ENCODE measurements at regions not wholly inside any gene's neighbourhood (a gene's known extent, or its start where the extent isn't known, plus 50 kb on each side); places are given as distances from the start of the nearest gene placed in this dataset.

- ATAC-seq (no peak), DNase-seq (ENCODE audit: low read depth, low spot score) (no peak)
- H3K4me1 ChIP-seq (ENCODE audit: control insufficient read depth in 1 of 2, insufficient read depth in 2 of 2, low read length in 2 of 2): no peaks in the 10 kb centered on the region
- no peak overlapping the region for H2AFZ ChIP-seq (ENCODE audit: low read depth, low read length, poor library complexity, severe bottlenecking)
- POLR2A ChIA-PET: no interaction called here
- TF ChIP-seq SIN3A (IDR thresholded peaks at IDR 0.05; ENCODE audit: low read depth) (no peak), ZFX (IDR thresholded peaks at IDR 0.05) (no peak), CTCF (IDR thresholded peaks at IDR 0.05 in 2 of 3, conservative IDR thresholded peaks at IDR 0.05 in 1 of 3; ENCODE audit: borderline replicate concordance in 1 of 3, insufficient read depth in 1 of 3, low read depth in 2 of 3, low read length in 2 of 3) (no peak), CEBPB (IDR thresholded peaks at IDR 0.05; ENCODE audit: low read depth) (no peak), EZH2 (IDR thresholded peaks at IDR 0.05) (no peak)
- BruUV-seq (replicated peaks): no TSS peak
- RAD21 ChIA-PET (ENCODE audit: low non-redundant PET in 1 of 2, low total read pairs in 2 of 2, uncharacterized antibody in 2 of 2, unreplicated experiment in 2 of 2): no interaction called here
- no peak overlapping the region for H3K9ac ChIP-seq (ENCODE audit: low read length)
- peaks cover 5 to 6% of the 10 kb centered on the region in 2 experiments; a peak in 2 of 4 replicates for H3K9me3 ChIP-seq (ENCODE audit: control insufficient read depth in 1 of 2, insufficient read depth in 1 of 2, low read depth in 1 of 2, low read length in 2 of 2)
- no peaks in the 10 kb centered on the region for H4K20me1 ChIP-seq (ENCODE audit: insufficient read depth)
- intact Hi-C loops (cut with micrococcal nuclease): no loop called here
- CTCF ChIA-PET: no interaction called here
- H3K9me2 ChIP-seq (ENCODE audit: insufficient read depth): no peaks in the 10 kb centered on the region
- H3K79me2 ChIP-seq (ENCODE audit: insufficient read depth, low read length): no peaks in the 10 kb centered on the region
- H3K36me3 ChIP-seq (ENCODE audit: control insufficient read depth in 1 of 2, insufficient read depth in 2 of 2, low read length in 2 of 2): no peaks in the 10 kb centered on the region
- no peak overlapping the region for H3K4me3 ChIP-seq (replicated peaks in 1 of 2; ENCODE audit: low read depth in 1 of 2, low read length in 2 of 2)
- H3K27me3 ChIP-seq (ENCODE audit: insufficient read depth, low read length): no peaks in the 10 kb centered on the region
- no peak overlapping the region for H3K4me2 ChIP-seq (ENCODE audit: low read length)
- H3K27ac ChIP-seq (ENCODE audit: low read depth, low read length): no peak overlapping the region
Observed at GRCh38 chr2:116749994-116750393, 1064.5 kb upstream of the DDX18 start.

GRCh38 chr2:116754381-116755101 is 1060.0 kb upstream of the DDX18 start:
- no peaks in the 10 kb centered on the region for H4K20me1 ChIP-seq (ENCODE audit: insufficient read depth)
- CTCF ChIA-PET: no interaction called here
- peaks cover 6 to 9% of the 10 kb centered on the region in 2 experiments; a peak in 2 of 4 replicates for H3K9me3 ChIP-seq (ENCODE audit: control insufficient read depth in 1 of 2, insufficient read depth in 1 of 2, low read depth in 1 of 2, low read length in 2 of 2)
- no peaks in the 10 kb centered on the region for H3K27me3 ChIP-seq (ENCODE audit: insufficient read depth, low read length)
- RAD21 ChIA-PET (ENCODE audit: low non-redundant PET in 1 of 2, low total read pairs in 2 of 2, uncharacterized antibody in 2 of 2, unreplicated experiment in 2 of 2): no interaction called here
- no peaks in the 10 kb centered on the region for H3K4me1 ChIP-seq (ENCODE audit: control insufficient read depth in 1 of 2, insufficient read depth in 2 of 2, low read length in 2 of 2)
- H3K36me3 ChIP-seq (ENCODE audit: control insufficient read depth in 1 of 2, insufficient read depth in 2 of 2, low read length in 2 of 2): no peaks in the 10 kb centered on the region
- ATAC-seq (no peak), DNase-seq (ENCODE audit: low read depth, low spot score) (no peak)
- TF ChIP-seq EGR1 (IDR thresholded peaks at IDR 0.05; ENCODE audit: low read depth) (no peak), RAD21 (IDR thresholded peaks at IDR 0.05; ENCODE audit: low read depth) (no peak), ZNF274 (IDR thresholded peaks at IDR 0.05; ENCODE audit: low read depth, low read length) (no peak), MAX (IDR thresholded peaks at IDR 0.05) (no peak), EZH2 (IDR thresholded peaks at IDR 0.05) (no peak), FOSL1 (IDR thresholded peaks at IDR 0.05; ENCODE audit: low read depth) (no peak), CEBPB (IDR thresholded peaks at IDR 0.05; ENCODE audit: low read depth) (no peak), SP1 (IDR thresholded peaks at IDR 0.05; ENCODE audit: low read depth) (no peak), REST (IDR thresholded peaks at IDR 0.05; ENCODE audit: low read depth) (no peak), ATF3 (IDR thresholded peaks at IDR 0.05) (no peak), EZH2phosphoT487 (IDR thresholded peaks at IDR 0.05; ENCODE audit: borderline replicate concordance) (no peak), TCF7L2 (IDR thresholded peaks at IDR 0.05; ENCODE audit: borderline replicate concordance, extremely low read depth, insufficient read depth, insufficient read length) (no peak), CBX3 (IDR thresholded peaks at IDR 0.05; ENCODE audit: low read depth) (no peak)
- no peak overlapping the region for H2AFZ ChIP-seq (ENCODE audit: low read depth, low read length, poor library complexity, severe bottlenecking)
- H3K4me2 ChIP-seq (ENCODE audit: low read length): no peak overlapping the region
- POLR2A ChIA-PET: no interaction called here
- BruUV-seq (replicated peaks): no TSS peak
- H3K79me2 ChIP-seq (ENCODE audit: insufficient read depth, low read length): no peaks in the 10 kb centered on the region
- H3K9me2 ChIP-seq (ENCODE audit: insufficient read depth): no peaks in the 10 kb centered on the region
- no peak overlapping the region for H3K27ac ChIP-seq (ENCODE audit: low read depth, low read length)
- intact Hi-C loops (cut with micrococcal nuclease): no loop called here
- no peak overlapping the region for H3K4me3 ChIP-seq (replicated peaks in 1 of 2; ENCODE audit: low read depth in 1 of 2, low read length in 2 of 2)
- no peak overlapping the region for H3K9ac ChIP-seq (ENCODE audit: low read length)
